Heart left ventricle (tissue), 16 donors: ENCODE measurements at regions not wholly inside any gene's neighbourhood (a gene's known extent, or its start where the extent isn't known, plus 50 kb on each side); places are given as distances from the start of the nearest gene placed in this dataset.
A peak's percentile ranks its signal among the peaks of the same experiment; 100 is the strongest.
"Not testable (repeated sequence)": the region's sequence is repeated elsewhere in the genome, so short reads cannot be mapped to it uniquely, and the experiment has no call there.

Experiments used
- ATAC-seq, 4 donors: fragments of 200-7000 bp; cut with Tn5 transposase; one replicate each; pipeline ENCODE4 v1.9.1; 2020 to 2022; ENCODE audit warnings: moderate library complexity in 4 of 4, mild to moderate bottlenecking in 3 of 4, moderate number of reproducible peaks in 1 of 4
- DNase-seq, 5 donors: peaks; one replicate each; pipeline ENCODE4 v3.0.0-alpha.2; 2020
- H3K27ac ChIP-seq, 12 donors: fragments of 200-600 bp; sonication (generic) in 4 of 12; one replicate each; pipeline versions ENCODE4 v1.5.0 to v1.8.0; 2016 to 2022; ENCODE audit warnings: mild to moderate bottlenecking in 2 of 12
- H3K27me3 ChIP-seq, 9 donors: fragments of 200-600 bp; sonication (generic) in 2 of 9; one replicate each; pipeline versions ENCODE4 v1.5.1 to v1.8.0; 2016 to 2022; ENCODE audit warnings: mild to moderate bottlenecking in 3 of 9
- H3K36me3 ChIP-seq, 9 donors: fragments of 200-600 bp; sonication (generic) in 2 of 9; one replicate each; pipeline versions ENCODE4 v1.5.0 to v1.8.0; 2018 to 2022; ENCODE audit warnings: mild to moderate bottlenecking in 2 of 9
- H3K4me1 ChIP-seq, 12 donors: fragments of 200-600 bp; sonication (generic) in 4 of 12; one replicate each; pipeline versions ENCODE4 v1.5.0 to v1.8.0; 2016 to 2022; ENCODE audit warnings: mild to moderate bottlenecking in 3 of 12
- H3K4me3 ChIP-seq, 12 donors: fragments of 200-600 bp; sonication (generic) in 4 of 12; one replicate each; pipeline versions ENCODE4 v1.5.0 to v1.8.0; 2017 to 2022; ENCODE audit warnings: mild to moderate bottlenecking in 9 of 12, moderate library complexity in 4 of 12
- H3K9me3 ChIP-seq, 12 donors: fragments of 200-600 bp; sonication (generic) in 4 of 12; one replicate each; pipeline versions ENCODE4 v1.5.0 to v1.8.0; 2016 to 2022; ENCODE audit warnings: mild to moderate bottlenecking in 1 of 12
- POLR2A ChIP-seq, 2 donors: fragments of 450-650 bp; IDR thresholded peaks; one replicate each; pipeline ENCODE4 v1.6.1; 2017; ENCODE audit warnings: antibody characterized with exemption in 2 of 2, mild to moderate bottlenecking in 2 of 2, moderate library complexity in 2 of 2
- WGBS, 4 donors: extraction: QIAGEN DNeasy Blood & Tissue Kit in 2 of 4; methylation state at CpG; one replicate each; pipeline versions ENCODE4 v1.1.5 to v1.1.7; 2013 to 2018; 5-methylcytosine and 5-hydroxymethylcytosine counted together
- intact Hi-C, 10 donors: fragments of 100-400 bp; cut with DNase I; formaldehyde crosslinking; loops; one replicate each; pipeline versions ENCODE4 v1.11.1 to v1.14.2; 2022
- TF ChIP-seq, protein P1 (sequence below), 12 donors: fragments of 200-600 bp; sonication (generic) in 4 of 12; IDR thresholded peaks; one replicate each; pipeline versions ENCODE4 v1.5.0 to v1.8.0; 2018 to 2022; ENCODE audit warnings: antibody characterized with exemption in 12 of 12, mild to moderate bottlenecking in 5 of 12
- donor health status: ischemic (EF 13 %, LVEDD 7.1; RV severe dilation, severe dysfunction).
- donor health status: healthy with polysubstance abuse.
- donor health status: DM: no; HTN: yes; CAD: no.
- donor health status: DM: no; HTN: no; CAD: no.
- donor health status: ischemic (EF 25% LVEDD 6.9; RV normal size, moderate dysfunction).
- donor health status: ischemic (EF 25% LVEDD 5.7; RV mildly dilated, moderate dysfunction).
- donor health status: healthy.
- donor health status: DM: yes; HTN: yes; CAD: no.
- donor health status: ischemic (EF 35%, LVEDD 5.7; RV mildly dilated, moderate dysfunction).
- donor health status: nonischemic (EF 11% LVEDD 7.7; RV severe dilation, severe dysfunction).
- donor health status: DM: yes; HTN: yes; CAD: no.
- donor health status: PGD.
- donor health status: ischemic (EF 29% LVEDD 5.4; RV normal size, mild dysfunction).
- donor health status: nonischemic (EF 23%, LVEDD 6.1; RV moderate dilation, normal function).

DNA sequence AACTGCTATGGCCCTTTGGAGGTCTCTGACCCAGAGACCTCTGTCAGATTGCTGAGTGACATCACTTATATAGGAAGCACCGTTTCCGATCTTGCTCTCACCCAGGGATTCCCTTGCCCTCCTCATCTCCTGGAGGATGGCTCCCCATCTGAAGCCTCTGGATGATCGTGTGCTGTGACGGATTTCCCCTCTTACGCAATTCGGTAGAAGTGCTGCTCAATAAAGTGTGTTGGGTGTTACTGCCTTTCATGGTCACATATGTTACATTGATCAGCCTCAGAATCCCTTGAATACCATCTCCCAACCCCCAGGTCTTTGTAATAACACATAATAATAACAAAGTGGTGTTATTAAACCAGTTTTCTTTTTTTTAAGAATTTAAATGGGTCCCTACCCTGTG, 107.3 kb upstream of the CLEC14A start:
- no peaks in the 10 kb centered on the region for H3K27me3 ChIP-seq
- ATAC-seq (no peak), DNase-seq (no peak)
- WGBS, 4 donors, result 91 to 95% (median 93%) methylated on average over 6 of the region's 6 CpGs
- H3K9me3 ChIP-seq, result no peaks in the 10 kb centered on the region
- H3K4me3 ChIP-seq, result no peak overlapping the region
- no peak overlapping the region for H3K27ac ChIP-seq
- H3K36me3 ChIP-seq, result no peaks in the 10 kb centered on the region
- no peak for TF ChIP-seq POLR2A (IDR thresholded peaks at IDR 0.05)
- TF ChIP-seq, protein P1, sequence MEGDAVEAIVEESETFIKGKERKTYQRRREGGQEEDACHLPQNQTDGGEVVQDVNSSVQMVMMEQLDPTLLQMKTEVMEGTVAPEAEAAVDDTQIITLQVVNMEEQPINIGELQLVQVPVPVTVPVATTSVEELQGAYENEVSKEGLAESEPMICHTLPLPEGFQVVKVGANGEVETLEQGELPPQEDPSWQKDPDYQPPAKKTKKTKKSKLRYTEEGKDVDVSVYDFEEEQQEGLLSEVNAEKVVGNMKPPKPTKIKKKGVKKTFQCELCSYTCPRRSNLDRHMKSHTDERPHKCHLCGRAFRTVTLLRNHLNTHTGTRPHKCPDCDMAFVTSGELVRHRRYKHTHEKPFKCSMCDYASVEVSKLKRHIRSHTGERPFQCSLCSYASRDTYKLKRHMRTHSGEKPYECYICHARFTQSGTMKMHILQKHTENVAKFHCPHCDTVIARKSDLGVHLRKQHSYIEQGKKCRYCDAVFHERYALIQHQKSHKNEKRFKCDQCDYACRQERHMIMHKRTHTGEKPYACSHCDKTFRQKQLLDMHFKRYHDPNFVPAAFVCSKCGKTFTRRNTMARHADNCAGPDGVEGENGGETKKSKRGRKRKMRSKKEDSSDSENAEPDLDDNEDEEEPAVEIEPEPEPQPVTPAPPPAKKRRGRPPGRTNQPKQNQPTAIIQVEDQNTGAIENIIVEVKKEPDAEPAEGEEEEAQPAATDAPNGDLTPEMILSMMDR (IDR thresholded peaks at IDR 0.05), result no peak
- peaks cover 0 to 24% (median 4%) of the 10 kb centered on the region in 12 donors for H3K4me1 ChIP-seq
- intact Hi-C loops, result loop anchor here in 1 of 10 donors (10.0 kb wide), 1 partner anchor 108 kb away; the partner anchor contains the start of gene CLEC14A

DNA sequence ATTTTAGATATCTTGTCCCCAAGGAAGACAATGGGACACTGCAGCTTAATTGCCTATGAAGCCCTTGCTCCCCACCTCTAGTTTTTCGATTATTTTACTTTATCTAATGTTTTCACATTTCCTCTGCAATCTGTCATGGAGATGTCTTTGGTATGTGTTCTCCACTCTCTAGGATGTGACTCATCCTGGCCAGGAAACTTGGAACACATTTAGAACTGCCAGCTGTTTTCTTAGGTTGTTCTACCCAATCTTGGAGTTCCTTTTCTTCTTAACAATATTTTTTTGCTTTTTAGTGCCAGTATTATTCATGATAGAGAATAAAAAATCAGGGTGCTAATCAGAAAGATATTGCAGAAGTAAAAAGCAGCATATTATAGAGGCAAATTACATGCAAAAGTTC, 101.7 kb upstream of the CLEC14A start:
- no peaks in the 10 kb centered on the region for H3K27me3 ChIP-seq
- TF ChIP-seq, protein P1 (IDR thresholded peaks at IDR 0.05), result no peak
- TF ChIP-seq POLR2A (IDR thresholded peaks at IDR 0.05), result no peak
- peak in 3 of 4 donors; percentile 87 to 96 (median 90) for ATAC-seq
- H3K4me3 ChIP-seq, result no peak overlapping the region
- peaks cover 0 to 19% (median 0%) of the 10 kb centered on the region in 12 donors for H3K9me3 ChIP-seq
- no peak for DNase-seq
- H3K4me1 ChIP-seq, result peaks cover 0 to 16% (median 4%) of the 10 kb centered on the region in 12 donors
- H3K36me3 ChIP-seq, result no peaks in the 10 kb centered on the region
- H3K27ac ChIP-seq, result peak overlapping the region in 9 of 12 donors; percentile 24 to 62 (median 49)
- intact Hi-C loops, result loop anchor here in 2 of 10 donors (2.0 to 5.0 kb wide), 2 partner anchors 100 to 101 kb away; partner anchors contain the start of gene CLEC14A (in 2 of the 2)
- 33 to 45% (median 34%) methylated on average over 1 of the region's 1 CpG for WGBS, 4 donors

DNA sequence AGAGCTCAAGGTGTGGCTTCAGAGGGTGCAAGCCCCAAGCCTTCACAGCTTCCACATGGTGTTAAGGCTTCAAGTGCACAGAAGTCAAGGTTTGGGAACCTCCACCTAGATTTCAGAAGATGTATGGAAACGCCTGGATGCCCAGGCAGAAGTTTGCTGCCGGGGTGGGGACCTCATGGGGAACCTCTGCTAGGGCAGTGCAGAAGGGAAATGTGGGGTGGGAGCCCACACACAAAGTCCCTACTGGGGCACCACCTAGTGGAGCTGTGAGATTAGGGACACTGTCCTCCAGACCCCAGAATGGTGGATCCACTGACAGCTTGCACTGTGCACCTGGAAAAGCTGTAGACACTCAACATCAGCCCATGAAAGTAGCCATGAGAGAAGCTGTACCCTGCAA, 99.6 kb upstream of the CLEC14A start:
- H3K9me3 ChIP-seq, result peaks cover 0 to 19% (median 0%) of the 10 kb centered on the region in 12 donors
- H3K27ac ChIP-seq, ATAC-seq, H3K4me3 ChIP-seq, H3K27me3 ChIP-seq, H3K36me3 ChIP-seq, DNase-seq: not testable (repeated sequence)
- 79 to 88% (median 86%) methylated on average over 2 of the region's 2 CpGs for WGBS, 4 donors
- intact Hi-C loops, result loop anchor here in 1 of 10 donors (5.0 kb wide), 1 partner anchor 98 kb away; the partner anchor contains the start of gene CLEC14A
- H3K4me1 ChIP-seq, result peaks cover 0 to 16% (median 4%) of the 10 kb centered on the region in 12 donors

DNA sequence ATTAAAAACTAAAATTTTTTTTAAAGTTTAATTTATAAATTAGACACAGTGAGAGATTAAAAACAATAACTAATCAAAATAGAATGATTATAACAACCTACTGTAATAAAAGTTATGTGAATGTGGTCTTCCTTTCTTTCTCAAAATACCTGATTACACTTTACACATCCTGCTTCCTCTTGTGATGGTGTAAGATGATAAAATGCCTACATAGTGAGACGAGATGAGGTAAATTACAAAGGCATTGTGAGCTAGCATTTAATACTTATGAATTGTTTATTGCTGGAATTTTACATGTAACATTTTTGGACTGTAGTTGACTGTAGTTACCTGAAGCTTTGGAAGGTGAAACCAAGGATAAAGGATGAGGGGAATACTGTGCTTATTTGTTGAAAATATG, 94.2 kb upstream of the CLEC14A start:
- intact Hi-C loops, result loop anchor here in 1 of 10 donors (5.0 kb wide), 1 partner anchor 33 kb away; no protein-coding TSS in a partner anchor
- H3K36me3 ChIP-seq, result no peaks in the 10 kb centered on the region
- no peak overlapping the region for H3K4me3 ChIP-seq
- H3K27ac ChIP-seq, result no peak overlapping the region
- no peaks in the 10 kb centered on the region for H3K4me1 ChIP-seq
- 36 to 51% (median 45%) methylated on average over 1 of the region's 1 CpG for WGBS, 4 donors
- ATAC-seq (no peak), DNase-seq (no peak)
- TF ChIP-seq, protein P1 (IDR thresholded peaks at IDR 0.05), result no peak
- no peak for TF ChIP-seq POLR2A (IDR thresholded peaks at IDR 0.05)
- peaks cover 0 to 15% (median 0%) of the 10 kb centered on the region in 12 donors for H3K9me3 ChIP-seq
- H3K27me3 ChIP-seq, result no peaks in the 10 kb centered on the region

DNA sequence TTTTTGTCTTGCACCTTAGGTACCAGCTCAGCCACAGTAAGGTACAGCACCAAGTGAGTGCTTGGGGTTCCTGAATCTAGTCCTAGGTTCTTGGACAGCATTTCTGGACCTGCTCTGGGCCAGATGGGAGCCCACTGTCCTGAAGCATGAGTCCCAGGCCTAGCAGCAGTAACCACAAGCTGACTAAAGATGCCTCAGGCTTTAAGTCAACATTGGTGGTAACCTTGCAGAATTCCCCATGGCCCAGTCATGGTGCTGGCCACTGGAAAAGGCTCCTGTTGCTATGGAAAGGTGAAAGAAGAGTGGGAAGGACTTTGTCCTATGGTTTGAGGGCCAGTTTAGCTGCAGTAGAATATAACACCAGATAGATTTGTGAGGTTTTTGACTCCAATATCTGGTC, 86.9 kb upstream of the CLEC14A start:
- Histone ChIP-seq H3K4me3 (no peak overlapping the region), H3K4me1 (no peaks in the 10 kb centered on the region), H3K36me3 (no peaks in the 10 kb centered on the region), H3K27ac (no peak overlapping the region), H3K27me3 (no peaks in the 10 kb centered on the region), H3K9me3 (peaks cover 0 to 4% (median 0%) of the 10 kb centered on the region in 12 donors)
- intact Hi-C loops, result no loop called here
- TF ChIP-seq POLR2A (IDR thresholded peaks at IDR 0.05), result no peak
- TF ChIP-seq, protein P1 (IDR thresholded peaks at IDR 0.05), result no peak
- DNase-seq (no peak), ATAC-seq (no peak)
